Stimulated activated memory B cell treated with anti-CD40 and anti-IgM and Interleukin-4, amounts not matched to agents 10 μg/mL and 1 μg/mL and 100 μg/mL, for 72 hours (primary cell): ENCODE measurements at regions not wholly inside any gene's neighbourhood (a gene's known extent, or its start where the extent isn't known, plus 50 kb on each side); places are given as distances from the start of the nearest gene placed in this dataset.

Experiments
- ATAC-seq: fragments of 150-1000 bp; cut with Tn5 transposase; 2 replicates; pipeline ENCODE4 v1.10.0; 2021
- H3K27ac Mint-ChIP-seq: one replicate; pipeline ENCODE4 v1.8.0; 2022; ENCODE audit warnings: mild to moderate bottlenecking, mixed read lengths
- H3K27me3 Mint-ChIP-seq: one replicate; pipeline ENCODE4 v1.8.0; 2022; ENCODE audit warnings: mixed read lengths
- H3K36me3 Mint-ChIP-seq: one replicate; pipeline ENCODE4 v1.8.0; 2022; ENCODE audit warnings: mixed read lengths
- H3K4me1 Mint-ChIP-seq: one replicate; pipeline ENCODE4 v1.8.0; 2022; ENCODE audit warnings: mixed read lengths
- H3K4me3 Mint-ChIP-seq: one replicate; pipeline ENCODE4 v1.8.0; 2022; ENCODE audit warnings: mild to moderate bottlenecking, moderate library complexity, mixed read lengths
- H3K9me3 Mint-ChIP-seq: one replicate; pipeline ENCODE4 v1.8.0; 2022; ENCODE audit warnings: mixed read lengths

DNA sequence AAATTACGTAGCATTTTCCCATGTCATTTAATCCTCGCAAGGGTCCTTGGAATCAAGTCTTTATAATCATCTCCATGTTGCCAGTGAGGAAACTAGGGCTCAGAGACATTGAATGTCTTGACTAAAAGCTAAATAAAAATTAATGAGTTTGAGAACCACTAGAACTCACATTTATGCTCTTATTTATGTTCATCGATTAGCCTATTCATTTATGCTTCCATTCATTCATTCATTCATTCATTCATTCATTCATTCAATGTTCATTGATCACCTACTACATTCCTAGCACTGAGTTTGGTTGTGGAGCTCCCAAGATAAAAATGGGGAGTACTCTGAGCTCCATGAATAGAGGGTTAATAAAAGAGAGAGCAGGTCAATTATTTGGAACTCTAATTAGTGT lies 59.7 kb downstream of the KCNA1 start:
- Mint-ChIP-seq H3K27ac (no peak overlapping the region), H3K9me3 (no peaks in the 10 kb centered on the region), H3K4me3 (no peak overlapping the region), H3K4me1 (no peaks in the 10 kb centered on the region), H3K27me3 (peaks cover 39% of the 10 kb centered on the region), H3K36me3 (no peaks in the 10 kb centered on the region)
- ATAC-seq = no peak

DNA sequence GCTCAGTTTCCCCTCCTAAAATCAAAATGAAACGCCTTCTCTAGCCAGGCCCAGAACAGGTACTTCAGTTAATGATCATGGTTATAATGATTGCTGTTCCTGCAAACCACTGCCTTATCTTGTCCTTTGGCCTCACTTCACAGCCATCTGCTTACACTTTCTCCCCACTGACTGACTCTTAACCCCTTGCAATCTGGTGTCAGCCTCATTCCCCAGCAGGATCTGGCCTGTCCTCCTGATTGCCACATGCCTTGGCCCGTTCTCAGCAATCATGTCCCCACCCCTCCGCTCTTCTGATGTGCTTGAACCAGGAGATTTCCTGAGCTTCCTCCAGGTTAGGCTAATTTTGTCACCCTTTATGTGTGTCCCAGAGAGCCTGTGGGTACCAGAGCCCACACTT lies 64.5 kb downstream of the KCNA1 start:
- Mint-ChIP-seq H3K27ac (no peak overlapping the region), H3K27me3 (peaks cover 51% of the 10 kb centered on the region)
- ATAC-seq = no peak

DNA sequence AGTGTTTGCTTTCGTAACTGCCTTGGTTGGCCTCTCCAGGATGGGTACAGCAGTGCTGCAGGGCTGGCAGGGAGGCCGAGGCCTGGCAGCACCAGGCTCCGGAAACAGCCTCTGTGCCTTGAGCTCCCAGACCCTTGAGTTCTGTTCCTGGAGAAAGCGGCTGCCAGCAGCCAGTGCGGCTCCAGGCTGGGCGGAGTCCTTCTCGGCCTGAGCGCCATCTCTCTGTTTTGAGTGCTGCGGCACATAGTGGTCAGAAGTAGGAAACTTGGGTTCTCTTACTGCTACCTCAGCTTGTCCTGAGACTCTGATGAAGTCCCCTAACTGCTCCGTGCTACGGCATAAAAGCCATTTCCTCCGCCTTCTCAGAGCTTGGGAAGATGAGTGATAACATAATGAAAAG lies 65.9 kb downstream of the KCNA1 start:
- Mint-ChIP-seq H3K36me3 (no peaks in the 10 kb centered on the region), H3K27ac (no peak overlapping the region), H3K4me1 (no peaks in the 10 kb centered on the region), H3K27me3 (peaks cover 42% of the 10 kb centered on the region), H3K9me3 (no peaks in the 10 kb centered on the region), H3K4me3 (no peak overlapping the region)
- ATAC-seq = no peak

More for the DNA sequence above, 64.5 kb downstream of the KCNA1 start:
- no peaks in the 10 kb centered on the region for H3K4me1 Mint-ChIP-seq
- H3K36me3 Mint-ChIP-seq = no peaks in the 10 kb centered on the region
- no peak overlapping the region for H3K4me3 Mint-ChIP-seq
- no peaks in the 10 kb centered on the region for H3K9me3 Mint-ChIP-seq

DNA sequence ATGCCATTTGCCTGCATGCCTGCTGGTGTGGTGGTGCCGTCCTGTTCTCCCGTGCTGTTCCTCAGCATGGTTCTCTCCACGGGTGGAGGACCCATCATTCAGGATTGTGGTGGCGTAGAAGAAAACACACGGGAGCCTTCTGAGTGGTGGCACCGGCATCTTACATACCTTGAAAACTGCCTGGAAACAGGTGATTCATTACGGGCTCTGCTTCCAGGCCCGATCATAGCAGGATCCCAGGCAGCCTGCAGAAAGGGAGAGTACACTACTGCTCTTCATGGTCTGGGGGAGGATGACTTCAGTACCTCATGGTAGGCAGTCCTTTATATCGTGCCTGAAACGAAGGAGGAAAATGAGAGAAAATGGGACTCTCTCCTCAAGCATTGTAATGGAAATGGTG lies 66.6 kb upstream of the KCNA5 start:
- H3K4me3 Mint-ChIP-seq = no peak overlapping the region
- H3K27ac Mint-ChIP-seq = no peak overlapping the region
- no peaks in the 10 kb centered on the region for H3K4me1 Mint-ChIP-seq
- H3K9me3 Mint-ChIP-seq = no peaks in the 10 kb centered on the region
- H3K36me3 Mint-ChIP-seq = no peaks in the 10 kb centered on the region
- ATAC-seq = no peak
- H3K27me3 Mint-ChIP-seq = peaks cover 38% of the 10 kb centered on the region

DNA sequence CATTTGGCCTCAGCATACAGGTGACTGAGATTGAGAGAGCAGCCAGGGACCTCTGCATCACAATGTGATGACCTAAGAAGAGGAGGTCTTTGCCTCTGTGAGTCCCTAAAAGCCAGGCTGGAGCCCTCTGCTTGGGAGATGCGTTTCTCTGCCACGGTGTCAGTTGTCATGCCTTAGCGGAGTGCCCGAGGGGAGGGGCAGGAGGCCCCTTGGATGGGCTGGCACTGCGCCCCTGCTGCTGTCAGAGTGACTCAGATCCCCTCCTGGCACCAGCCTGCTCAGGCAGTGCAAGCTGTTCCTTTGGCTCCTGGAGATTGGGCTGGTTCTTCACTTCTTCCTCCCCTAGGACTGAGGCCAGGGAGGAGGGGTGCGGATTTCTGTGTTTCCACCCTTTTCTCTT lies 64.9 kb upstream of the KCNA5 start:
- no peaks in the 10 kb centered on the region for H3K36me3 Mint-ChIP-seq
- no peaks in the 10 kb centered on the region for H3K4me1 Mint-ChIP-seq
- no peak overlapping the region for H3K27ac Mint-ChIP-seq
- ATAC-seq = no peak
- H3K4me3 Mint-ChIP-seq = no peak overlapping the region
- H3K9me3 Mint-ChIP-seq = no peaks in the 10 kb centered on the region
- H3K27me3 Mint-ChIP-seq = peaks cover 51% of the 10 kb centered on the region

DNA sequence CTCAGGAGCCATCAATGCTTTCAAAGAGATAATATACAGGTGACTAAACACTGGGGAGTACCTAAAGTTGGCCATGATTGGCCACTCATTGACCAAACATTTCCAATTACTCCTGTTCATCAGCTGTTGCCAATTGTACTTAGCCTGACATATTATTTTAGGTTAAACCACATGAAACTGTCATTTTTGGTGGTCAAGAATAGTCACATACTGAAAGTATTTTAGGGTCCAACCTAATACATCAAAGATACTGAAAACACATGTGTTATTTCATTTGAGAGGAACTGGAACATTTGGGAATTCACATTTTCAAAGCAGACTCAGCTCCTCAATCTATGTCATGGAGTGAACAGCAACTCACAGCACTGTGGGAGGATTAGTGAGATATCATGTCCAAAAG lies 63.9 kb upstream of the KCNA5 start:
- no peaks in the 10 kb centered on the region for H3K9me3 Mint-ChIP-seq
- no peaks in the 10 kb centered on the region for H3K36me3 Mint-ChIP-seq
- H3K27me3 Mint-ChIP-seq = peaks cover 46% of the 10 kb centered on the region
- H3K4me3 Mint-ChIP-seq = no peak overlapping the region
- no peaks in the 10 kb centered on the region for H3K4me1 Mint-ChIP-seq
- ATAC-seq = no peak
- H3K27ac Mint-ChIP-seq = no peak overlapping the region

DNA sequence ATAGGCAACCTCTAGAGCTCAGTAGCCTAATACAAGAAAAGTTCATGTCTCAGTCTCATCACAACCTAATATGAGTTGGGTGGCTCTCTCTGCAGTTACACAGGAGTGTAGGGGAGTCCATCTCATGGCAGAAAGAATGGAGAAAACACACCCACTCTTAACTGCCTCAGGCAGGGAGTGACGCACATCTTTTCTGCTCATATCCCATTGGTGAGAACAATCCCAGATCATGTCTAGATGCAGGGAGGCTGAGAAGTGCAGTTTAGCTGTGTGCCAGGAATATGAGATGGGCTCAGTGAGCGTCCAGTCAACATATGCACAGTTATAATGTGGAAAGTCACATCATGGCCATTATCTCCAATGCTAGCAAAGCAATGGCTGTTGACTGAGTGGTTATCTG lies 59.3 kb upstream of the KCNA5 start:
- ATAC-seq = no peak
- H3K4me3 Mint-ChIP-seq = no peak overlapping the region
- H3K27ac Mint-ChIP-seq = no peak overlapping the region
- peaks cover 13% of the 10 kb centered on the region for H3K4me1 Mint-ChIP-seq
- peaks cover 62% of the 10 kb centered on the region for H3K27me3 Mint-ChIP-seq
- no peaks in the 10 kb centered on the region for H3K9me3 Mint-ChIP-seq
- no peaks in the 10 kb centered on the region for H3K36me3 Mint-ChIP-seq

DNA sequence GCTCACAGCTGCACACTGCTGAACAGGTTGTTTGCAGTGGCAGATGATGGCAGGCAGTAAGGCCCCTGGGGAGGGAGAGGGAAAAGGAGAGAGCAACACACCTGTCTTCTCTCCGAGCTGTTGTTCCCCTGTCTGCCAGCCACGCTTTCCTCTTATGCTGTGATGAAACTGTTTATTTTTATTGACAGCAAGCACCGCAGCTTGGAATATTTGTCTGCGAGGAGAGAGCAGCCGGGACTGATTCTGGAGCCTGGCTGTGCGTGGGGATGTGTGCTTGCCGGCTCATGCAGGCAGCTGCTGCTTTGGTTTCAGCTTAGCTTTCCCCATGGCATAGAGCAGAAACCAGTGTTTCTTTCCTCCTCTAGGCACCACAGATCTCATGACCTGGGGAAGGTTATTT lies 58.7 kb upstream of the KCNA5 start:
- no peaks in the 10 kb centered on the region for H3K36me3 Mint-ChIP-seq

DNA sequence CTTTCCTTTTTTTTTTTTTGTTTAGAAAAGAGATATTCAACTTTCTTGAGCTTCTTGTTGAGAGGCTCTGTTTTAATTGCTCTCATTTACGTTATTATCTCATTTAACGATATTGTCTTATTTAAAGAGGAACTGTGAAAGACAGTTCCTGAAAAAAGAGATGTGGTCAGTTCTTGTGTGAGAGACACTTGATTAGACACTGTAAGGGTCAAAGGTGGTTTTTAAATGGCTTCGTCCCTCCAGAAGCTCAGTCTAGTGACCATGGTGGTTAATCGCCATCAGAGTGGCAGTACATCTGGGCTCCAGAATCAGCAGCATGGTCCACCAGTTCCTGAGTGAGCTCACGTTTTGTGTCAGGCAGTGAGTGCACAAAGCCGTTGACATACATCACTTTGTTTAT lies 57.9 kb upstream of the KCNA5 start:
- H3K27me3 Mint-ChIP-seq = peaks cover 62% of the 10 kb centered on the region
- H3K4me3 Mint-ChIP-seq = no peak overlapping the region
- peaks cover 13% of the 10 kb centered on the region for H3K4me1 Mint-ChIP-seq
- no peak overlapping the region for H3K27ac Mint-ChIP-seq
- no peaks in the 10 kb centered on the region for H3K36me3 Mint-ChIP-seq
- ATAC-seq = peak; percentile 38
- H3K9me3 Mint-ChIP-seq = no peaks in the 10 kb centered on the region

More for the DNA sequence above, 58.7 kb upstream of the KCNA5 start:
- no peak for ATAC-seq
- H3K27me3 Mint-ChIP-seq = peaks cover 62% of the 10 kb centered on the region
- H3K4me3 Mint-ChIP-seq = no peak overlapping the region
- no peaks in the 10 kb centered on the region for H3K9me3 Mint-ChIP-seq
- no peak overlapping the region for H3K27ac Mint-ChIP-seq
- peaks cover 13% of the 10 kb centered on the region for H3K4me1 Mint-ChIP-seq

DNA sequence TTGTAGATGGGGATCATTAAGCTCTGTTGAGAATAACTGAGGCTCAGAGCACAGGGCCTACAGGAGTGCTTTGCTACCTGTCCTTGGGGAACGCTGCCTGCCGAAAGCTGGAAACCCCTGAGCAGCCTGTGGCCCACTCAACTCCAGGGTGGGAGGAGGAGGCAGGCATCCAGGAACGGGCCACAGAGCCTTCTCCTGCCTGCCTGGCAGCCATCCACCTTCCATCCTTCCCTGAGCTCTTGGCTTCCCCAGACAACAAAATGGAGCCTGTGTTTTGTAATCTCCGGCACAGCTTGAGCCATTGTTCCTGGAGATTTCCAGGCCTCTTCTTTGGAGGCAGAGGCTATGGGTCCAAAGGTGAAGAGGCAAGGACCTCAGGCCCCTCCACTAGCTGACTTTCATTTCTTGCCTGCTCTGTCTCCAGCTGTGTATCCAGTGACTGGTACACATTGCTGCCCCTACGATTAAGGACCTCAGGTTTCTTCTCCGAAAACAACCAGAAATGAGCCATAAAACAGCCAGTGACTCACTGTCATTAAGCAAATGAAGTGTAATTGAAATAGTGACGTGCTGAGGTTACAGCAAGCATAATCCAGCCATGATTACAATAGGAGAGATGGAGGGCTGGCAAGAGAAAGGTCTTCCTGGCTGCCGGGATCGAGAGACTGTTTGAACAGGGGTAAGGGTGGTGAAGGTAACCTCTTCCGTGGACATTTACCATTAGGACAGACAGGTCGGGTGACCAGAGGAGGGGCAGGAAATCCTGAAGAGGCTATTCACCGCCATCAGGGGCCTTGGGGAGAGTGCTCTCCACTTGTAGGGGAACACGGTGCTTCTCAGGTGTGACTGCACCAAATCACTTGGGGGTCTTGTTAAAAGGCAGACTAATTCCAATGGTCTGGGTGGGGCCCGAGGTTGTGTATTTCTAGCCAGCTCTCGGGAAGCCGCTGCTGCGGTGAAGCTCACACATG lies 56.3 kb upstream of the KCNA5 start:
- Mint-ChIP-seq H3K36me3 (no peaks in the 10 kb centered on the region), H3K27me3 (peaks cover 61% of the 10 kb centered on the region), H3K27ac (no peak overlapping the region), H3K9me3 (no peaks in the 10 kb centered on the region), H3K4me1 (peaks cover 13% of the 10 kb centered on the region), H3K4me3 (no peak overlapping the region)
- ATAC-seq = no peak

DNA sequence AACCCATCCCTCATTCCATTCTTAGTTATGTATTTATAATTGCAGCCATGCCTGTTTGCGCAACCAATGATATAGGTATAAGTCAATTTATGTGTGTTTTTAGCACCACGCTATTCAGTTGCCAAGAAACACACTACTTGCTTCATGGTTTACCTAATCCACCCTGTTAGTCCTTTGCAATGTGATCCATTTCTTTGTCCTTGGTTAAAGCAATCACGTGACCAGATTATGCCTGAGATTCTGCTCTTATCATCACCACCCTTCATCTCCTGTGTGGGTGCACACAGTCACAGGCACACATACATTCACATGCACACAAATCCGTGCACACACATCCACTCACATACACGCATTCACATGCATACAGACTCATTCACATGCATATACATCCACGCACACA lies 52.3 kb upstream of the KCNA5 start:
- Mint-ChIP-seq H3K27me3 (peaks cover 53% of the 10 kb centered on the region), H3K27ac (no peak overlapping the region), H3K4me1 (peaks cover 2% of the 10 kb centered on the region), H3K36me3 (no peaks in the 10 kb centered on the region), H3K4me3 (no peak overlapping the region), H3K9me3 (no peaks in the 10 kb centered on the region)
- no peak for ATAC-seq

DNA sequence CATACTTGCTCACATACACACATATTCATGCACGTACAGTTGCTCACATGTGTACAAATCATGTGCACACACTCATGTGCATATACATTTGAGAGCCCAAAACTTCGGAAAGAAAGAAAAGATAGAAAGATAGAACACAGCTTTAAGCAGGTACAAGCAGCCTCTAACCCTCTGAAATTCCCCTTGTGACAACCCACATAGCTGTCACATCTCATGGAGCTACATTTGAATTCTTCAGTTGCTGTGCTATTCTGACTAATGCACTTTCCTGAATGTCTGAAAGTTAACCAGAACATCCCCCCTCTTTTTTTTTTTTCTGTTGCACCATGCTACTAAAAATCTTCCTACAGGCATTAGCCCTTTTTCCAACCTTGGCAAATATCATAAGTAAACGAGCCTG lies 51.9 kb upstream of the KCNA5 start:
- no peaks in the 10 kb centered on the region for H3K9me3 Mint-ChIP-seq
- H3K4me1 Mint-ChIP-seq = no peaks in the 10 kb centered on the region
- no peak overlapping the region for H3K4me3 Mint-ChIP-seq
- ATAC-seq = no peak
- no peak overlapping the region for H3K27ac Mint-ChIP-seq
- H3K36me3 Mint-ChIP-seq = no peaks in the 10 kb centered on the region
- H3K27me3 Mint-ChIP-seq = peaks cover 49% of the 10 kb centered on the region

DNA sequence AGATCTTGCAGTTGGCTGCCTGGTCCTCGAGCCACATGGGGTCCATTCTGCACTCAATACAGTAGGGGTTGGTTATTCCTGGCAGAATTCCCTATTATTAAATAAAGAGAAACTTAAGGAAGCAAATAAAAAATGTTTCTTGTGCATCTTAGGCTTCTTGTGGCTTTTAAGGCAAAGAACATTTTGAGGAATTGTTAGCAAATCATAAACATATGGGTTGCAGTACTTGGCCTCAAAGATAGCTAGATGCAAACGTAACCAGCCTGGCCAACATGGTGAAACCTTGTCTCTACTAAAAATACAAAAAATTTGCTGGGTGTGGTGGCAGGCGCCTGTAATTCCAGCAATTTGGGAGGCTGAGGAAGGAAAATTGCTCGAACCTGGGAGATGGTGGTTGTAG lies 50.8 kb upstream of the KCNA5 start:
- ATAC-seq = no peak
- no peaks in the 10 kb centered on the region for H3K36me3 Mint-ChIP-seq

More for the DNA sequence above, 50.8 kb upstream of the KCNA5 start:
- no peak overlapping the region for H3K4me3 Mint-ChIP-seq
- no peaks in the 10 kb centered on the region for H3K9me3 Mint-ChIP-seq
- H3K27me3 Mint-ChIP-seq = peaks cover 44% of the 10 kb centered on the region
- H3K4me1 Mint-ChIP-seq = no peaks in the 10 kb centered on the region
- H3K27ac Mint-ChIP-seq = no peak overlapping the region
